B cell (primary cell): ENCODE measurements at regions not wholly inside any gene's neighbourhood (a gene's known extent, or its start where the extent isn't known, plus 50 kb on each side); places are given as distances from the start of the nearest gene placed in this dataset.

Source experiments
- EZH2 ChIP-seq: IDR thresholded peaks from 2 replicates; pipeline ENCODE4 v1.6.1; 2012; ENCODE audit warnings: borderline replicate concordance, low read depth, mild to moderate bottlenecking, moderate library complexity, low read length; ENCODE audit not compliant: insufficient read depth, poor library complexity, severe bottlenecking
- TF ChIP-seq, protein P1 (sequence below): fragments of 200-600 bp; IDR thresholded peaks from one replicate; pipeline ENCODE4 v1.8.0; 2022; ENCODE audit warnings: antibody characterized with exemption, mild to moderate bottlenecking

DNA sequence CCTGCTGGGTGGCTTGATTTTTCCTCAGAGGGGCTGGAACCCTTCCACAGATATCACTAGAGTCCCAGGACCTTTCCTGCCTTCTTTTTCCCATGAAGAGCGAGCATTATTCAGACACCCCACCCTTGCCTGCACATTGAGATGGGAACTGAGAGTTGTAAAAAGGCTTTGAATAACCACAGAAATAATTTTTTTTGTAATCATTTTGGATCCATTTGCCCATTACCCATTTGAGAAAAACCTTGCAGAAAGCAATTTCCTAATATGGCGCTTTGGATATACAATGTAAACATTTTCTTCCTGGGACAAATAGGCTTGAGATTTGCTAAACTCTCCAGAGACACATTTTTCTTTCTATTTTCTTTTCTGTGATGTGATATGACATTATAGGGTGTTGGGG lies 250.6 kb downstream of the MSRB3 start:
- TF ChIP-seq EZH2: no peak
- TF ChIP-seq, protein P1, sequence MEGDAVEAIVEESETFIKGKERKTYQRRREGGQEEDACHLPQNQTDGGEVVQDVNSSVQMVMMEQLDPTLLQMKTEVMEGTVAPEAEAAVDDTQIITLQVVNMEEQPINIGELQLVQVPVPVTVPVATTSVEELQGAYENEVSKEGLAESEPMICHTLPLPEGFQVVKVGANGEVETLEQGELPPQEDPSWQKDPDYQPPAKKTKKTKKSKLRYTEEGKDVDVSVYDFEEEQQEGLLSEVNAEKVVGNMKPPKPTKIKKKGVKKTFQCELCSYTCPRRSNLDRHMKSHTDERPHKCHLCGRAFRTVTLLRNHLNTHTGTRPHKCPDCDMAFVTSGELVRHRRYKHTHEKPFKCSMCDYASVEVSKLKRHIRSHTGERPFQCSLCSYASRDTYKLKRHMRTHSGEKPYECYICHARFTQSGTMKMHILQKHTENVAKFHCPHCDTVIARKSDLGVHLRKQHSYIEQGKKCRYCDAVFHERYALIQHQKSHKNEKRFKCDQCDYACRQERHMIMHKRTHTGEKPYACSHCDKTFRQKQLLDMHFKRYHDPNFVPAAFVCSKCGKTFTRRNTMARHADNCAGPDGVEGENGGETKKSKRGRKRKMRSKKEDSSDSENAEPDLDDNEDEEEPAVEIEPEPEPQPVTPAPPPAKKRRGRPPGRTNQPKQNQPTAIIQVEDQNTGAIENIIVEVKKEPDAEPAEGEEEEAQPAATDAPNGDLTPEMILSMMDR: no peak
